HEK293 (cell line): ENCODE measurements at regions not wholly inside any gene's neighbourhood (a gene's known extent, or its start where the extent isn't known, plus 50 kb on each side); places are given as distances from the start of the nearest gene placed in this dataset.

ENCODE experiments used
- CTCF ChIA-PET: fragments of 350-600 bp; formaldehyde crosslinking; extraction: SDS; loops from one replicate; lab custom pipeline; 2021; ENCODE audit warnings: antibody characterized with exemption; lab: Yijun Ruan, JAX
- POLR2A ChIA-PET: fragments of 300-600 bp; formaldehyde crosslinking; extraction: SDS; loops from one replicate; lab custom pipeline; 2020; ENCODE audit warnings: antibody characterized with exemption, inconsistent platforms; lab: Yijun Ruan, JAX
- H3K27ac ChIP-seq: fragments of 200-500 bp; sonication (Bioruptor generic); 2 replicates; pipeline ENCODE4 v1.5.1; 2014; ENCODE audit warnings: low read depth, low read length, control low read depth, inconsistent platforms; ENCODE audit errors: extremely low read depth
- H3K36me3 ChIP-seq, 2 experiments: fragments of 200-500 bp in 1 of 2; sonication (Bioruptor generic) in 1 of 2; 1 replicate in 1 of 2; 2 replicates in 1 of 2; pipeline ENCODE4 v1.5.1; 2014 to 2017; ENCODE audit warnings: inconsistent platforms in 2 of 2, low read length in 2 of 2; ENCODE audit not compliant: control insufficient read depth in 2 of 2, insufficient read depth in 1 of 2
- H3K4me1 ChIP-seq: fragments of 200-500 bp; sonication (Bioruptor generic); 2 replicates; pipeline ENCODE4 v1.5.1; 2014; ENCODE audit warnings: mild to moderate bottlenecking, low read length, inconsistent platforms; ENCODE audit not compliant: control insufficient read depth, insufficient read depth
- H3K4me3 ChIP-seq: 2 replicates; pipeline ENCODE4 v1.5.1; 2011; ENCODE audit warnings: low read depth, mild to moderate bottlenecking, control low read depth, low read length, moderate library complexity
- H3K9me3 ChIP-seq: fragments of 200-500 bp; sonication (Bioruptor generic); 2 replicates; pipeline ENCODE4 v1.5.1; 2014; ENCODE audit warnings: low read depth, low read length, inconsistent platforms; ENCODE audit not compliant: control insufficient read depth, insufficient read depth
- BCL11A ChIP-seq: fragments of 450-650 bp; formaldehyde crosslinking; IDR thresholded peaks from 2 replicates; pipeline ENCODE4 v1.5.1; 2016; ENCODE audit warnings: low read depth, missing biosample characterization, missing genetic modification characterization
- CTCF ChIP-seq: fragments of 450-650 bp; formaldehyde crosslinking; IDR thresholded peaks from 2 replicates; pipeline ENCODE4 v1.5.1; 2016; ENCODE audit warnings: missing biosample characterization, missing genetic modification characterization
- GLIS2 ChIP-seq: fragments of 450-650 bp; formaldehyde crosslinking; IDR thresholded peaks from 2 replicates; pipeline ENCODE4 v1.5.1; 2016; ENCODE audit warnings: missing biosample characterization, missing genetic modification characterization
- KLF1 ChIP-seq: fragments of 450-650 bp; formaldehyde crosslinking; IDR thresholded peaks from 2 replicates; pipeline ENCODE4 v1.5.1; 2016; ENCODE audit warnings: missing biosample characterization, missing genetic modification characterization
- KLF7 ChIP-seq: fragments of 450-650 bp; formaldehyde crosslinking; IDR thresholded peaks from 2 replicates; pipeline ENCODE4 v1.5.1; 2016; ENCODE audit warnings: missing biosample characterization, missing genetic modification characterization, borderline replicate concordance
- KLF9 ChIP-seq: fragments of 450-650 bp; formaldehyde crosslinking; IDR thresholded peaks from 2 replicates; pipeline ENCODE4 v1.5.1; 2016; ENCODE audit warnings: missing biosample characterization, missing genetic modification characterization, low read depth
- PRDM4 ChIP-seq: fragments of 450-650 bp; formaldehyde crosslinking; IDR thresholded peaks from 2 replicates; pipeline ENCODE4 v1.5.1; 2017; ENCODE audit warnings: missing biosample characterization, missing genetic modification characterization
- SP7 ChIP-seq: fragments of 450-650 bp; formaldehyde crosslinking; IDR thresholded peaks from 2 replicates; pipeline ENCODE4 v1.5.1; 2016; ENCODE audit warnings: missing biosample characterization, missing genetic modification characterization
- WT1 ChIP-seq: fragments of 450-650 bp; formaldehyde crosslinking; IDR thresholded peaks from 2 replicates; pipeline ENCODE4 v1.5.1; 2016; ENCODE audit warnings: missing biosample characterization, missing genetic modification characterization
- YY1 ChIP-seq: fragments of 450-650 bp; formaldehyde crosslinking; IDR thresholded peaks from 2 replicates; pipeline ENCODE4 v1.5.1; 2018; ENCODE audit warnings: missing biosample characterization, missing genetic modification characterization
- ZBTB20 ChIP-seq: fragments of 450-650 bp; formaldehyde crosslinking; IDR thresholded peaks from 2 replicates; pipeline ENCODE4 v1.5.1; 2016; ENCODE audit warnings: missing biosample characterization, missing genetic modification characterization
- ZNF121 ChIP-seq: fragments of 450-650 bp; formaldehyde crosslinking; IDR thresholded peaks from 2 replicates; pipeline ENCODE4 v1.5.1; 2016; ENCODE audit warnings: missing biosample characterization, missing genetic modification characterization
- ZNF157 ChIP-seq: fragments of 450-650 bp; formaldehyde crosslinking; IDR thresholded peaks from 2 replicates; pipeline ENCODE4 v1.5.1; 2016; ENCODE audit warnings: missing biosample characterization, missing genetic modification characterization
- ZNF16 ChIP-seq: fragments of 450-650 bp; formaldehyde crosslinking; IDR thresholded peaks from 2 replicates; pipeline ENCODE4 v1.5.1; 2016; ENCODE audit warnings: low read depth, missing biosample characterization, missing genetic modification characterization
- ZNF174 ChIP-seq: fragments of 450-650 bp; formaldehyde crosslinking; IDR thresholded peaks from 2 replicates; pipeline ENCODE4 v1.5.0; 2017; ENCODE audit warnings: missing biosample characterization, mild to moderate bottlenecking, missing genetic modification characterization
- ZNF2 ChIP-seq: fragments of 450-650 bp; formaldehyde crosslinking; IDR thresholded peaks from 2 replicates; pipeline ENCODE4 v1.5.1; 2016; ENCODE audit warnings: missing biosample characterization, missing genetic modification characterization
- ZNF223 ChIP-seq: fragments of 450-650 bp; formaldehyde crosslinking; IDR thresholded peaks from 2 replicates; pipeline ENCODE4 v1.5.1; 2016; ENCODE audit warnings: missing biosample characterization, missing genetic modification characterization
- ZNF239 ChIP-seq: fragments of 450-650 bp; formaldehyde crosslinking; IDR thresholded peaks from 2 replicates; pipeline ENCODE4 v1.5.1; 2016; ENCODE audit warnings: missing biosample characterization, missing genetic modification characterization
- ZNF391 ChIP-seq: fragments of 450-650 bp; formaldehyde crosslinking; IDR thresholded peaks from 2 replicates; pipeline ENCODE4 v1.5.1; 2016; ENCODE audit warnings: low read depth, missing biosample characterization, missing genetic modification characterization, borderline replicate concordance
- ZNF501 ChIP-seq: fragments of 450-650 bp; formaldehyde crosslinking; IDR thresholded peaks from 2 replicates; pipeline ENCODE4 v1.5.1; 2016; ENCODE audit warnings: missing biosample characterization, missing genetic modification characterization
- ZNF654 ChIP-seq: fragments of 450-650 bp; formaldehyde crosslinking; IDR thresholded peaks from 2 replicates; pipeline ENCODE4 v1.5.1; 2016; ENCODE audit warnings: low read depth, missing biosample characterization, missing genetic modification characterization
- ZNF776 ChIP-seq: fragments of 450-650 bp; formaldehyde crosslinking; IDR thresholded peaks from 2 replicates; pipeline ENCODE4 v1.5.0; 2017; ENCODE audit warnings: missing biosample characterization, missing genetic modification characterization, borderline replicate concordance
- ZSCAN23 ChIP-seq: fragments of 450-650 bp; formaldehyde crosslinking; IDR thresholded peaks from 2 replicates; pipeline ENCODE4 v1.5.1; 2016; ENCODE audit warnings: missing biosample characterization, missing genetic modification characterization
- TF ChIP-seq, protein P1 (sequence below): fragments of 450-650 bp; formaldehyde crosslinking; IDR thresholded peaks from 2 replicates; pipeline ENCODE4 v1.5.1; 2016; ENCODE audit warnings: missing biosample characterization, missing genetic modification characterization
- TF ChIP-seq, protein P2 (sequence below): fragments of 450-650 bp; formaldehyde crosslinking; optimal IDR thresholded peaks from 2 replicates; pipeline ENCODE3; 2016; ENCODE audit warnings: missing biosample characterization, mild to moderate bottlenecking, missing genetic modification characterization
- TF ChIP-seq, protein P3 (sequence below): fragments of 450-650 bp; formaldehyde crosslinking; conservative IDR thresholded peaks from 2 replicates; pipeline ENCODE4 v1.5.1; 2016; ENCODE audit warnings: low read depth, missing biosample characterization, missing genetic modification characterization

- H3K9me3 ChIP-seq: no peaks in the 10 kb centered on the region
- peak overlapping the region; percentile 32 for H3K4me3 ChIP-seq
- POLR2A ChIA-PET: interaction anchor here (0.8 to 1.0 kb wide), 2 partner anchors 61 to 344 kb away, joined by 5 to 6 read pairs; partner anchors contain the start of genes AGPAT4 and MAP3K4
- no peaks in the 10 kb centered on the region for H3K4me1 ChIP-seq
- H3K27ac ChIP-seq: no peak overlapping the region
- no peaks in the 10 kb centered on the region for H3K36me3 ChIP-seq
- CTCF ChIA-PET: interaction anchor here (0.6 to 11.0 kb wide), 41 partner anchors 9 to 1834 kb away, joined by 3 to 261 read pairs (median 4); partner anchors contain the start of genes AGPAT4 and MAP3K4
- TF ChIP-seq ZSCAN23 (tag by site-specific recombination) (no peak), KLF1 (0 out of 2 replicates have a peak, but pooled peaks have one; percentile 16), ZNF239 (tag by site-specific recombination) (no peak), GLIS2 (tag by site-specific recombination) (peak; percentile 50; the same call in 1 of the 2 replicates), ZBTB20 (tag by site-specific recombination) (no peak), ZNF654 (tag by site-specific recombination) (peak; percentile 84), ZNF16 (tag by site-specific recombination) (no peak), KLF9 (tag by site-specific recombination) (0 out of 2 replicates have a peak, but pooled peaks have one; percentile 32), PRDM4 (tag by site-specific recombination) (no peak), ZNF501 (0 out of 2 replicates have a peak, but pooled peaks have one; percentile 52), ZNF157 (tag by site-specific recombination) (no peak), CTCF (peak; percentile 91), ZNF174 (tag by site-specific recombination) (no peak), ZNF391 (peak; percentile 64; the same call in 1 of the 2 replicates), ZNF2 (peak; percentile 78), ZNF121 (tag by site-specific recombination) (no peak), ZNF776 (tag by site-specific recombination) (no peak), YY1 (no peak), WT1 (0 out of 2 replicates have a peak, but pooled peaks have one; percentile 24), SP7 (tag by site-specific recombination) (no peak), KLF7 (tag by site-specific recombination) (no peak), BCL11A (no peak), ZNF223 (tag by site-specific recombination) (no peak)
- TF ChIP-seq, protein P1, sequence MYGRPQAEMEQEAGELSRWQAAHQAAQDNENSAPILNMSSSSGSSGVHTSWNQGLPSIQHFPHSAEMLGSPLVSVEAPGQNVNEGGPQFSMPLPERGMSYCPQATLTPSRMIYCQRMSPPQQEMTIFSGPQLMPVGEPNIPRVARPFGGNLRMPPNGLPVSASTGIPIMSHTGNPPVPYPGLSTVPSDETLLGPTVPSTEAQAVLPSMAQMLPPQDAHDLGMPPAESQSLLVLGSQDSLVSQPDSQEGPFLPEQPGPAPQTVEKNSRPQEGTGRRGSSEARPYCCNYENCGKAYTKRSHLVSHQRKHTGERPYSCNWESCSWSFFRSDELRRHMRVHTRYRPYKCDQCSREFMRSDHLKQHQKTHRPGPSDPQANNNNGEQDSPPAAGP (tag by site-specific recombination): peak; percentile 25; the same call in 1 of the 2 replicates
- TF ChIP-seq, protein P2, sequence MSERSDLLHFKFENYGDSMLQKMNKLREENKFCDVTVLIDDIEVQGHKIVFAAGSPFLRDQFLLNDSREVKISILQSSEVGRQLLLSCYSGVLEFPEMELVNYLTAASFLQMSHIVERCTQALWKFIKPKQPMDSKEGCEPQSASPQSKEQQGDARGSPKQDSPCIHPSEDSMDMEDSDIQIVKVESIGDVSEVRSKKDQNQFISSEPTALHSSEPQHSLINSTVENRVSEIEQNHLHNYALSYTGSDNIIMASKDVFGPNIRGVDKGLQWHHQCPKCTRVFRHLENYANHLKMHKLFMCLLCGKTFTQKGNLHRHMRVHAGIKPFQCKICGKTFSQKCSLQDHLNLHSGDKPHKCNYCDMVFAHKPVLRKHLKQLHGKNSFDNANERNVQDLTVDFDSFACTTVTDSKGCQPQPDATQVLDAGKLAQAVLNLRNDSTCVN (tag by site-specific recombination): peak; percentile 70
- TF ChIP-seq, protein P3, sequence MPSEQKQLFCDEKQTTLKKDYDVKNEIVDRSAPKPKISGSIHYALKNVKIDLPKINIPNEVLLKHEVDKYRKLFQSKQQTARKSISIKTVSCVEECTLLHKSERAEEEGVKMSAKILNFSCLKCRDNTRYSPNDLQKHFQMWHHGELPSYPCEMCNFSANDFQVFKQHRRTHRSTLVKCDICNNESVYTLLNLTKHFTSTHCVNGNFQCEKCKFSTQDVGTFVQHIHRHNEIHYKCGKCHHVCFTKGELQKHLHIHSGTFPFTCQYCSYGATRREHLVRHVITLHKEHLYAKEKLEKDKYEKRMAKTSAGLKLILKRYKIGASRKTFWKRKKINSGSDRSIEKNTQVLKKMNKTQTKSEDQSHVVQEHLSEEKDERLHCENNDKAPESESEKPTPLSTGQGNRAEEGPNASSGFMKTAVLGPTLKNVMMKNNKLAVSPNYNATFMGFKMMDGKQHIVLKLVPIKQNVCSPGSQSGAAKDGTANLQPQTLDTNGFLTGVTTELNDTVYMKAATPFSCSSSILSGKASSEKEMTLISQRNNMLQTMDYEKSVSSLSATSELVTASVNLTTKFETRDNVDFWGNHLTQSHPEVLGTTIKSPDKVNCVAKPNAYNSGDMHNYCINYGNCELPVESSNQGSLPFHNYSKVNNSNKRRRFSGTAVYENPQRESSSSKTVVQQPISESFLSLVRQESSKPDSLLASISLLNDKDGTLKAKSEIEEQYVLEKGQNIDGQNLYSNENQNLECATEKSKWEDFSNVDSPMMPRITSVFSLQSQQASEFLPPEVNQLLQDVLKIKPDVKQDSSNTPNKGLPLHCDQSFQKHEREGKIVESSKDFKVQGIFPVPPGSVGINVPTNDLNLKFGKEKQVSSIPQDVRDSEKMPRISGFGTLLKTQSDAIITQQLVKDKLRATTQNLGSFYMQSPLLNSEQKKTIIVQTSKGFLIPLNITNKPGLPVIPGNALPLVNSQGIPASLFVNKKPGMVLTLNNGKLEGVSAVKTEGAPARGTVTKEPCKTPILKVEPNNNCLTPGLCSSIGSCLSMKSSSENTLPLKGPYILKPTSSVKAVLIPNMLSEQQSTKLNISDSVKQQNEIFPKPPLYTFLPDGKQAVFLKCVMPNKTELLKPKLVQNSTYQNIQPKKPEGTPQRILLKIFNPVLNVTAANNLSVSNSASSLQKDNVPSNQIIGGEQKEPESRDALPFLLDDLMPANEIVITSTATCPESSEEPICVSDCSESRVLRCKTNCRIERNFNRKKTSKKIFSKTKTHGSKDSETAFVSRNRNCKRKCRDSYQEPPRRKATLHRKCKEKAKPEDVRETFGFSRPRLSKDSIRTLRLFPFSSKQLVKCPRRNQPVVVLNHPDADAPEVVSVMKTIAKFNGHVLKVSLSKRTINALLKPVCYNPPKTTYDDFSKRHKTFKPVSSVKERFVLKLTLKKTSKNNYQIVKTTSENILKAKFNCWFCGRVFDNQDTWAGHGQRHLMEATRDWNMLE (tag by site-specific recombination): no peak
Observed at GRCh38 chr6:160930547-160931377, 60.8 kb upstream of the MAP3K4 start.
